Prostate gland (tissue), 2 donors: ENCODE measurements at regions not wholly inside any gene's neighbourhood (a gene's known extent, or its start where the extent isn't known, plus 50 kb on each side); places are given as distances from the start of the nearest gene placed in this dataset.

ENCODE experiments used
- CTCF ChIP-seq, 4 experiments: fragments of 200-600 bp in 2 of 4; fragments of 450-650 bp in 2 of 4; sonication (generic) in 2 of 4; IDR thresholded peaks; 1 replicate in 3 of 4; 2 replicates in 1 of 4; pipeline ENCODE4 v1.5.1; 2016 to 2019; ENCODE audit warnings: antibody characterized with exemption in 4 of 4, mild to moderate bottlenecking in 2 of 4, moderate library complexity in 2 of 4
- POLR2AphosphoS5 ChIP-seq: sonication (generic); formaldehyde crosslinking; IDR thresholded peaks from one replicate; pipeline ENCODE4 v1.6.1; 2017; ENCODE audit warnings: antibody characterized with exemption

- TF ChIP-seq CTCF (IDR thresholded peaks at IDR 0.05): no peak
- TF ChIP-seq POLR2AphosphoS5: no peak
These were observed 711.2 kb upstream of the SOX11 start for GRCh38 chr2:4980995-4981394.
